K562 (cell line): ENCODE measurements at regions not wholly inside any gene's neighbourhood (a gene's known extent, or its start where the extent isn't known, plus 50 kb on each side); places are given as distances from the start of the nearest gene placed in this dataset.

Experiments
- ATAC-seq: fragments of 200-7000 bp; cut with Tn5 transposase; 3 replicates; pipeline ENCODE4 v1.9.1; 2020; ENCODE audit warnings: moderate library complexity
- BruUV-seq: library from RNA; stranded (reverse); fragments of 400-500 nt; replicated peaks from 2 replicates; lab custom pipeline; 2021; lab: Mats Ljungman, UMichigan
- CTCF ChIA-PET: fragments of 300-600 bp; formaldehyde crosslinking; extraction: SDS; loops from one replicate; lab custom pipeline; 2021; ENCODE audit warnings: low intra/inter-chr PET ratio; lab: Yijun Ruan, JAX
- POLR2A ChIA-PET: fragments of 300-600, 350-650 bp; sonication (Branson Sonifier 250); formaldehyde crosslinking; extraction: SDS; loops from one replicate; lab custom pipeline; 2021; ENCODE audit warnings: antibody characterized with exemption, inconsistent platforms; lab: Yijun Ruan, JAX
- DNase-seq, 4 experiments: peaks; one replicate each; pipeline versions ENCODE4 v3.0.0 to v3.0.0-alpha.2; 2011 to 2018; ENCODE audit warnings: low spot score in 3 of 4, mixed read lengths in 3 of 4; ENCODE audit errors: extremely low read depth in 1 of 4
- FAIRE-seq: peaks from 2 replicates; lab custom pipeline; 2011; peaks lifted over from hg19 to GRCh38; lab: Jason Lieb, UNC
- H2AFZ ChIP-seq: 2 replicates; pipeline ENCODE4 v1.6.0; 2011; ENCODE audit warnings: low read depth, low read length, control low read depth, inconsistent platforms
- H3K27ac ChIP-seq: fragments of 200-600 bp; 3 replicates; pipeline ENCODE4 v1.8.0; 2011; ENCODE audit warnings: low read depth, mild to moderate bottlenecking, control low read depth, inconsistent platforms, low read length, moderate library complexity, mixed read lengths; ENCODE audit errors: extremely low read depth
- H3K27me3 ChIP-seq, 2 experiments: fragments of 300-600 bp in 1 of 2; 2 replicates in 1 of 2; 3 replicates in 1 of 2; pipeline versions ENCODE4 v1.6.0 to v1.8.0; 2011; ENCODE audit warnings: inconsistent platforms in 2 of 2, low read length in 2 of 2, mild to moderate bottlenecking in 1 of 2, mixed read lengths in 1 of 2, moderate library complexity in 1 of 2; ENCODE audit not compliant: control insufficient read depth in 2 of 2, insufficient read depth in 2 of 2
- H3K36me3 ChIP-seq: fragments of 300-600 bp; 3 replicates; pipeline ENCODE4 v1.8.0; 2011; ENCODE audit warnings: mild to moderate bottlenecking, low read length, inconsistent platforms; ENCODE audit not compliant: control insufficient read depth, insufficient read depth
- H3K4me1 ChIP-seq, 2 experiments: fragments of 200-600 bp in 1 of 2; replicated peaks in 1 of 2; 2 replicates in 1 of 2; 3 replicates in 1 of 2; pipeline versions ENCODE4 v1.5.1 to v1.8.0; 2011; ENCODE audit warnings: inconsistent platforms in 2 of 2, low read length in 2 of 2, mild to moderate bottlenecking in 1 of 2, mixed read lengths in 1 of 2, moderate library complexity in 1 of 2; ENCODE audit not compliant: control insufficient read depth in 2 of 2, insufficient read depth in 2 of 2
- H3K4me2 ChIP-seq: 2 replicates; pipeline ENCODE4 v1.6.1; 2011; ENCODE audit warnings: low read length, control low read depth, inconsistent platforms, mixed read lengths; ENCODE audit not compliant: insufficient read depth
- H3K4me3 ChIP-seq: fragments of 200-600 bp; sonication (generic), shearing (Covaris generic); 2 replicates; pipeline ENCODE4 v1.5.1; 2016; ENCODE audit warnings: control low read depth, inconsistent platforms
- H3K79me2 ChIP-seq: fragments of 200-600 bp; 3 replicates; pipeline ENCODE4 v1.8.0; 2011; ENCODE audit warnings: low read length, inconsistent platforms; ENCODE audit not compliant: control insufficient read depth, insufficient read depth
- H3K9ac ChIP-seq, 2 experiments: 2 replicates each; pipeline versions ENCODE4 v1.6.0 to v1.6.1; 2011; ENCODE audit warnings: low read depth in 2 of 2, low read length in 2 of 2, control low read depth in 1 of 2, inconsistent platforms in 1 of 2, mild to moderate bottlenecking in 1 of 2, mixed read lengths in 1 of 2; ENCODE audit not compliant: insufficient read depth in 1 of 2
- H3K9me1 ChIP-seq: one replicate; pipeline ENCODE4 v1.6.0; 2011; ENCODE audit warnings: inconsistent platforms, mild to moderate bottlenecking, low read length, moderate library complexity; ENCODE audit not compliant: control insufficient read depth, insufficient read depth
- H3K9me3 ChIP-seq: replicated peaks from 2 replicates; pipeline ENCODE4 v1.5.1; 2011; ENCODE audit warnings: low read depth, low read length, inconsistent platforms; ENCODE audit not compliant: control insufficient read depth, insufficient read depth
- H4K20me1 ChIP-seq: replicated peaks from 2 replicates; pipeline ENCODE4 v1.6.1; 2011; ENCODE audit warnings: low read length, inconsistent platforms, mixed read lengths; ENCODE audit not compliant: control insufficient read depth, insufficient read depth
- EP300 ChIP-seq: IDR thresholded peaks from 2 replicates; pipeline ENCODE4 v1.6.1; 2012; ENCODE audit warnings: low read length, improper control_type of control experiment
- KLF1 ChIP-seq: fragments of 450-650 bp; IDR thresholded peaks from 2 replicates; pipeline ENCODE4 v1.6.1; 2016; ENCODE audit warnings: missing genetic modification characterization, missing compliant biosample characterization
- MAFF ChIP-seq: IDR thresholded peaks from 2 replicates; pipeline ENCODE4 v1.6.1; 2012; ENCODE audit warnings: low read length, improper control_type of control experiment
- MYC ChIP-seq, 2 experiments: fragments of 250-450 bp in 1 of 2; sonication (Bioruptor Pico) in 1 of 2; IDR thresholded peaks; 2 replicates each; pipeline versions ENCODE4 v1.5.1 to v1.6.1; 2012 to 2021; ENCODE audit warnings: low read depth in 2 of 2, borderline replicate concordance in 1 of 2, improper control_type of control experiment in 1 of 2, low read length in 1 of 2, mild to moderate bottlenecking in 1 of 2, moderate library complexity in 1 of 2
- NBN ChIP-seq: fragments of 450-650 bp; IDR thresholded peaks from 2 replicates; pipeline ENCODE4 v1.6.1; 2016; ENCODE audit warnings: low read depth, mild to moderate bottlenecking
- RFX1 ChIP-seq: fragments of 450-650 bp; IDR thresholded peaks from 2 replicates; pipeline ENCODE4 v1.6.1; 2016; ENCODE audit warnings: mild to moderate bottlenecking, moderate library complexity
- TCF3 ChIP-seq: sonication (generic); formaldehyde crosslinking; IDR thresholded peaks from 2 replicates; pipeline ENCODE4 v1.4.0; 2020; ENCODE audit warnings: mild to moderate bottlenecking, missing genetic modification reagents
- WGBS: fragments of 100-300 bp; shearing (Covaris generic); methylation state at CpG from one replicate; pipeline ENCODE4 v1.1.6; 2016; ENCODE audit warnings: low coverage, mixed read lengths; ENCODE audit not compliant: insufficient coverage; ENCODE audit errors: missing lambda C conversion rate; 5-methylcytosine and 5-hydroxymethylcytosine counted together
- in situ Hi-C: fragments of 300-500 bp; cut with MboI; formaldehyde crosslinking; loops from 4 replicates; pipeline ENCODE4 v1.15.0; 2018; ENCODE audit warnings: inconsistent platforms, mixed read lengths
- intact Hi-C: fragments of 100-400 bp; cut with micrococcal nuclease; formaldehyde crosslinking; loops from 2 replicates; pipeline ENCODE4 v1.14.2; 2022
- TF ChIP-seq, protein P1 (sequence below): IDR thresholded peaks from 3 replicates; pipeline ENCODE4 v1.6.1; 2011; ENCODE audit warnings: borderline replicate concordance, mild to moderate bottlenecking; ENCODE audit not compliant: insufficient read length, insufficient read depth
- TF ChIP-seq, protein P2 (sequence below): sonication (generic); formaldehyde crosslinking; IDR thresholded peaks from 2 replicates; pipeline ENCODE4 v1.8.1; 2023; ENCODE audit warnings: mild to moderate bottlenecking, missing genetic modification reagents
- TF ChIP-seq, protein P3 (sequence below): fragments of 250-450 bp; sonication (Bioruptor Pico); IDR thresholded peaks from 2 replicates; pipeline ENCODE4 v1.6.1; 2021; ENCODE audit warnings: mild to moderate bottlenecking
- TF ChIP-seq, protein P4 (sequence below): sonication (generic); formaldehyde crosslinking; IDR thresholded peaks from 2 replicates; pipeline ENCODE4 v1.8.1; 2023; ENCODE audit warnings: mild to moderate bottlenecking, missing genetic modification reagents

DNA sequence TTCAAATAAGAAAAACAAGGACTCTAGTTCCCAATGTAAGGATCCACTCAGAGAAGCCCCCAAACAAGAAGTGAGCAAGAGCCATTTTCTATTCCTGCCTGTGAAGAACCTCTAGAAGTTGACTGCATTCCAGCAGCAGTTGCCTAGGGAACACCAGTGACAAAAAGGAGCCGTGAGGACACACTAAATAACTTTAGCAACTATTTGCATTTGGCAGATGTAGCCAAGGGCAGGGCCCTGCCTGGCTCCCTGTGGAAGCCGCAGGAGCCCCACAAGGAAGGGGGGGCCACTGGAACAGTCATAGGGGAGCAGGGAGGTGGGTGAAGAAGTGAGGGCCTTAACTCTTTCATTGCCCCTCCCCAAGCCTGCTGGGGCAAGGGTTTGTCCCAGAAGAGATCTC, 470.2 kb upstream of the PROK2 start:
- Histone ChIP-seq H3K27ac (no peak overlapping the region), H3K36me3 (no peaks in the 10 kb centered on the region), H4K20me1 (no peaks in the 10 kb centered on the region), H3K4me1 (peaks cover 3 to 8% of the 10 kb centered on the region in 2 experiments; a peak in 4 of 5 replicates), H3K27me3 (no peaks in the 10 kb centered on the region), H3K9ac (no peak overlapping the region), H3K9me3 (no peaks in the 10 kb centered on the region), H3K4me2 (no peak overlapping the region), H3K4me3 (no peak overlapping the region), H3K9me1 (no peaks in the 10 kb centered on the region), H2AFZ (no peak overlapping the region), H3K79me2 (no peaks in the 10 kb centered on the region)
- no peak for FAIRE-seq
- intact Hi-C loops = no loop called here
- CTCF ChIA-PET = no interaction called here
- in situ Hi-C loops = no loop called here
- no TSS peak for BruUV-seq
- TF ChIP-seq, protein P1, sequence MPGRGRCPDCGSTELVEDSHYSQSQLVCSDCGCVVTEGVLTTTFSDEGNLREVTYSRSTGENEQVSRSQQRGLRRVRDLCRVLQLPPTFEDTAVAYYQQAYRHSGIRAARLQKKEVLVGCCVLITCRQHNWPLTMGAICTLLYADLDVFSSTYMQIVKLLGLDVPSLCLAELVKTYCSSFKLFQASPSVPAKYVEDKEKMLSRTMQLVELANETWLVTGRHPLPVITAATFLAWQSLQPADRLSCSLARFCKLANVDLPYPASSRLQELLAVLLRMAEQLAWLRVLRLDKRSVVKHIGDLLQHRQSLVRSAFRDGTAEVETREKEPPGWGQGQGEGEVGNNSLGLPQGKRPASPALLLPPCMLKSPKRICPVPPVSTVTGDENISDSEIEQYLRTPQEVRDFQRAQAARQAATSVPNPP = no peak
- peak; percentile 59 for TF ChIP-seq RFX1
- ATAC-seq = no peak
- POLR2A ChIA-PET = no interaction called here
- DNase-seq = no peak
- WGBS = 9% methylated on average over 1 of the region's 2 CpGs

DNA sequence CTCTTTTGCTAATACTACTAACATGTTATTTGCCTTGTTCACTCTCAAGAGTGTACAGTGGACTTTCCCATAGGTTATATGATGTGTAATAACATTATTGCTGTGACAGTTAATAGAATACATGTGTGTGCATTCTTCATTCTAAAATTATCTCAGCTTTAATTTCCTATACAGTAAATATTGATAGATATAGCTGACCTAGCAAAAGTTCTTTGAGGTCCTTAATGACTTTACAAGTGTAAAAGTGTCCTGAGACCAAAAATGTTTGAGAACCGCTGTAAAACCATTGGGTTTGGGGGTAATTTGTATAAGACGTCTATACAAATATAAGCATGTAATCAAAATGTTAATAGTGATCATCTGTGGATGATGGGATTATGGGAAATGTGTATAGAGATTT, 469.5 kb upstream of the PROK2 start:
- no peaks in the 10 kb centered on the region for H4K20me1 ChIP-seq
- 90% methylated on average over 2 of the region's 2 CpGs for WGBS
- CTCF ChIA-PET = no interaction called here
- no peak for FAIRE-seq
- H3K79me2 ChIP-seq = no peaks in the 10 kb centered on the region
- H3K9me3 ChIP-seq = no peaks in the 10 kb centered on the region
- no peak for DNase-seq
- H2AFZ ChIP-seq = no peak overlapping the region
- in situ Hi-C loops = no loop called here
- H3K9me1 ChIP-seq = no peaks in the 10 kb centered on the region
- H3K27ac ChIP-seq = no peak overlapping the region
- POLR2A ChIA-PET = interaction anchor here (0.8 kb wide), 1 partner anchor 12 kb away, joined by 3 read pairs; no protein-coding TSS in a partner anchor
- intact Hi-C loops = no loop called here
- no peak overlapping the region for H3K9ac ChIP-seq
- BruUV-seq = no TSS peak
- H3K4me3 ChIP-seq = no peak overlapping the region
- no peaks in the 10 kb centered on the region for H3K27me3 ChIP-seq
- no peaks in the 10 kb centered on the region for H3K36me3 ChIP-seq
- no peak overlapping the region for H3K4me2 ChIP-seq
- H3K4me1 ChIP-seq = peaks cover 3 to 8% of the 10 kb centered on the region in 2 experiments; a peak in 4 of 5 replicates
- no peak for ATAC-seq
- 0 out of 2 replicates have a peak, but pooled peaks have one; percentile 5 for TF ChIP-seq MAFF
- TF ChIP-seq EP300 = no peak
- no peak for TF ChIP-seq KLF1 (tag)
- TF ChIP-seq, protein P2, sequence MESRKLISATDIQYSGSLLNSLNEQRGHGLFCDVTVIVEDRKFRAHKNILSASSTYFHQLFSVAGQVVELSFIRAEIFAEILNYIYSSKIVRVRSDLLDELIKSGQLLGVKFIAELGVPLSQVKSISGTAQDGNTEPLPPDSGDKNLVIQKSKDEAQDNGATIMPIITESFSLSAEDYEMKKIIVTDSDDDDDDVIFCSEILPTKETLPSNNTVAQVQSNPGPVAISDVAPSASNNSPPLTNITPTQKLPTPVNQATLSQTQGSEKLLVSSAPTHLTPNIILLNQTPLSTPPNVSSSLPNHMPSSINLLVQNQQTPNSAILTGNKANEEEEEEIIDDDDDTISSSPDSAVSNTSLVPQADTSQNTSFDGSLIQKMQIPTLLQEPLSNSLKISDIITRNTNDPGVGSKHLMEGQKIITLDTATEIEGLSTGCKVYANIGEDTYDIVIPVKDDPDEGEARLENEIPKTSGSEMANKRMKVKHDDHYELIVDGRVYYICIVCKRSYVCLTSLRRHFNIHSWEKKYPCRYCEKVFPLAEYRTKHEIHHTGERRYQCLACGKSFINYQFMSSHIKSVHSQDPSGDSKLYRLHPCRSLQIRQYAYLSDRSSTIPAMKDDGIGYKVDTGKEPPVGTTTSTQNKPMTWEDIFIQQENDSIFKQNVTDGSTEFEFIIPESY (CRISPR knock-in tag) = no peak
- no peak for TF ChIP-seq NBN
- TF ChIP-seq TCF3 (CRISPR knock-in tag) = no peak
- TF ChIP-seq, protein P3, sequence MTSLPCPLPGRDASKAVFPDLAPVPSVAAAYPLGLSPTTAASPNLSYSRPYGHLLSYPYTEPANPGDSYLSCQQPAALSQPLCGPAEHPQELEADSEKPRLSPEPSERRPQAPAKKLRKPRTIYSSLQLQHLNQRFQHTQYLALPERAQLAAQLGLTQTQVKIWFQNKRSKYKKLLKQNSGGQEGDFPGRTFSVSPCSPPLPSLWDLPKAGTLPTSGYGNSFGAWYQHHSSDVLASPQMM (CRISPR knock-in tag) = no peak
- TF ChIP-seq MYC (IDR thresholded peaks at IDR 0.05; ENCODE audit: low read depth, low read length) = no peak
- no peak for TF ChIP-seq MYC (CRISPR knock-in tag; IDR thresholded peaks at IDR 0.05; ENCODE audit: borderline replicate concordance, low read depth)
- TF ChIP-seq, protein P4, sequence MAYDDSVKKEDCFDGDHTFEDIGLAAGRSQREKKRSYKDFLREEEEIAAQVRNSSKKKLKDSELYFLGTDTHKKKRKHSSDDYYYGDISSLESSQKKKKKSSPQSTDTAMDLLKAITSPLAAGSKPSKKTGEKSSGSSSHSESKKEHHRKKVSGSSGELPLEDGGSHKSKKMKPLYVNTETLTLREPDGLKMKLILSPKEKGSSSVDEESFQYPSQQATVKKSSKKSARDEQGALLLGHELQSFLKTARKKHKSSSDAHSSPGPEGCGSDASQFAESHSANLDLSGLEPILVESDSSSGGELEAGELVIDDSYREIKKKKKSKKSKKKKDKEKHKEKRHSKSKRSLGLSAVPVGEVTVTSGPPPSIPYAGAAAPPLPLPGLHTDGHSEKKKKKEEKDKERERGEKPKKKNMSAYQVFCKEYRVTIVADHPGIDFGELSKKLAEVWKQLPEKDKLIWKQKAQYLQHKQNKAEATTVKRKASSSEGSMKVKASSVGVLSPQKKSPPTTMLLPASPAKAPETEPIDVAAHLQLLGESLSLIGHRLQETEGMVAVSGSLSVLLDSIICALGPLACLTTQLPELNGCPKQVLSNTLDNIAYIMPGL = no peak
